T-helper 1 cell treated with Interleukin-12 subunit alpha and Interleukin-12 subunit beta and Interleukin-4 antibody, amounts not matched to agents 30 ng/mL and 1 ng/mL, for 36 hours (primary cell): ENCODE measurements at regions not wholly inside any gene's neighbourhood (a gene's known extent, or its start where the extent isn't known, plus 50 kb on each side); places are given as distances from the start of the nearest gene placed in this dataset.

Source experiments
- intact Hi-C: fragments of 100-400 bp; cut with micrococcal nuclease; formaldehyde crosslinking; loops from one replicate; pipeline ENCODE4 v1.15.1; 2024

GRCh38 chr13:94968757-94969086, 256.4 kb upstream of the SOX21 start:
- intact Hi-C loops, result loop anchor here (5.0 kb wide), 1 partner anchor 261 kb away; no protein-coding TSS in a partner anchor

GRCh38 chr13:94968040-94968756, 255.9 kb upstream of the SOX21 start:
- intact Hi-C loops, result loop anchor here (5.0 kb wide), 1 partner anchor 261 kb away; no protein-coding TSS in a partner anchor

GRCh38 chr13:94967183-94968039, 255.1 kb upstream of the SOX21 start:
- intact Hi-C loops, result loop anchor here (5.0 kb wide), 1 partner anchor 260 kb away; no protein-coding TSS in a partner anchor

- intact Hi-C loops, result loop anchor here (5.0 kb wide), 1 partner anchor 259 kb away; no protein-coding TSS in a partner anchor
Observed at GRCh38 chr13:94966422-94966955, 254.1 kb upstream of the SOX21 start.

GRCh38 chr13:94959626-94960025, 247.3 kb upstream of the SOX21 start:
- intact Hi-C loops, result no loop called here

GRCh38 chr13:94956417-94957110, 244.2 kb upstream of the SOX21 start:
- intact Hi-C loops, result no loop called here

DNA sequence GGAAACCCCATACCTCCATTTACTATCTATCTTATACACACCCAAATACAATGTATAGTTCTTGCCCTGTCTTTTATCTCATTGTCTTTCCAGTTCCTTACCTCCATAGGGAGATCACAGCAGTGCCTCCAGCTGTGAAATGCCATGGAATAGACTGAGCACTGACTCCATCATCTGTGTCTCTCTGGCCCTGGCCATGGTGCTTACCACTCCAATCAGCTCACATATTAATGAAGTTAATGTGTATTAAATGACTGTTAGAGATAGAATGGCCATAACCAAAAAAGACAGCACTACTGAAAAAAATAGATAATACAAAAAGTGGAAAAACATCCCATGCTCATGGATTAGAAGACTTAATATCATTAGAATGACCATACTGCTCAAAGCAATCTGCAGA, 240.4 kb upstream of the SOX21 start:
- intact Hi-C loops, result no loop called here

GRCh38 chr13:94950303-94950702, 238.0 kb upstream of the SOX21 start:
- intact Hi-C loops, result no loop called here

DNA sequence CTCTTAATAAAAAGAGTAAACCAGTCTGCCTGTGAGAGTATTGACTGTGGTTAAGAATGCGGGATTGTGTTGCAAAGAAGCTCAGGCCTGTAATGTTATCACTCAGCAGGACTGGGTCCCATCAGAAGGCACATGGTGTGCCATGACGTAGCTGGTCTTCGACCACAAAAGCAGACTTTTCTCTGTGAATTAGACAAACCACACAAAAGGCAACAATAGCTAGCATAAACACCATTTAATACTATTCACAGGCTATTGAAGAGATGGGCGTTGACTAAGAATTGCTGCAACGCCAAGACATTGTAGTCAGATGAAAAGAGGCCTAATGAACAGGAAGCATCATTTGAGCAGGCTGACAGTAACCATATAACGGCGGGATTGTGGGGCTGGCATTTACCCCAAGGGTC, 235.6 kb upstream of the SOX21 start:
- intact Hi-C loops, result no loop called here

DNA sequence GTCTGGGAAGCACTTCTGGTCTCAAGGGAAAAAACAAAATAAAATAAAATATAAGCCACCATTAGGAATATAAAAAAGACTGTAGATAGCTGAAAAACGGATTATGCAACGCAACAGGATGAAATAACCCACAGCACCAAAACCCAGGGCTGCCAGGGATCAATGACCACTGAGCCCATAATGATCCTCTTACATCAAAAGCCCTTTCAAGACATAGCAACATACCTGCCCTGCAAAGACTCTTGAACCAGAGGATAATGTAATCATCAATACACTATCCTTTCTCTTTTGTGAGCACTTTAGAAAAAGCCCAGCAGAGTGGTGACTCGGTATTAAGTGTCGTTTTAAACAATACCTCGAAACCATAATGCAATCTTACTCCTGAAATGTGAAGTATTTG, 235.0 kb upstream of the SOX21 start:
- intact Hi-C loops, result no loop called here

DNA sequence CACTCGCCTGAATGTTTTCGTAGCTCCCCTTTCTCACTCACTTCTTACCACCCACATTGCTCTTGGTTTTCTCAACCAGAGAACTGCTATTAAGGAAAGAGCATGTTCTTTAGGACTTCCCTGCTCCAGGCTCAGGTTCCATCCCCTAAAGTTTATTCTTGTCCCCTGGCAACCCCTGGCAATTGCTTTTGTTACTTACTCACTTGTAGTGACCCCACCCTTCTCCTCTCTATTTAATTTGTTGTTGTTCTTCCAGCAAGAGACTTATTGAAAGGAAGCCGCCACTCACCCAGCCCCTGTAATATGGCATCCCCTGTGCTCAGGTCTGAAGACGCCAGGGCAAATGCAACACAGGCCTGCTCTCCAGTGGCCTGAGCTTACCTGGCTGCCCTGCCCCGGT, 233.7 kb upstream of the SOX21 start:
- intact Hi-C loops, result no loop called here

DNA sequence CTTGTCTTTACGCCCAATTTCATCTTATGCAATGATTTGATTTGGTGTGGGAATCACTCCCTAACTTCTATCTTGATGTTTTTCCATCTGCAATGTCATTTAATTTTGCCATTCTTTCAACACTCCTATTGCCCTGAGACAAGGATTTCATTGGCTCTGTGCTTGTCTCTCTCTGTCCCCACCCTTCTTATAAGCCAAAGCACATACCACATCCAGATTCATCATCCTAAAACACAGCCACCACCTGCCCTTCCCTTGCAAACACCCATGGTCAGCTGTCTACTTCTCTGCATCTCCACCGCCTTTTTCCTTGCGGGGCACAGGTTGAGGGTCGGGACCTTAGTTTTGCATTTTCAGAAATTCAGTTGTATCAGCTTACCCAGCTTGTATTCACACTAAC, 225.8 kb upstream of the SOX21 start:
- intact Hi-C loops, result no loop called here

DNA sequence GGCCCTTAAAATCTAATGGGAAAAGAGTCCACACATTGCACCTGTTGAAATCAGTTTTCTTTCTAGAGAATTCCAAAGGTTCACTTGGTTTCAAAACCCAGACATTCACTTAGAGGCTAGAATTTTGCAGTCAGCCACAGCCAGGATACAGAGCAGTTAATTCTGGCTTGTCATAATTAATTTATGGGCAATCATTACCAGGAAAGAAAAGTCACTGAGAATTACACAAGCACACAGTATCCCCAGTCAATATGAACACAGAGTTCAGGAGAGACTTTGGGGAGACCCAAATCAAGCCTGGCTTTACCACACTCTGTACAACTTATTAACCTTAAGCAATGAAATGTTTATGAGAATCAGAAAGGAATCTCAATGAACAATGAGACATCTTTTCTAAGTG, 224.3 kb upstream of the SOX21 start:
- intact Hi-C loops, result no loop called here

DNA sequence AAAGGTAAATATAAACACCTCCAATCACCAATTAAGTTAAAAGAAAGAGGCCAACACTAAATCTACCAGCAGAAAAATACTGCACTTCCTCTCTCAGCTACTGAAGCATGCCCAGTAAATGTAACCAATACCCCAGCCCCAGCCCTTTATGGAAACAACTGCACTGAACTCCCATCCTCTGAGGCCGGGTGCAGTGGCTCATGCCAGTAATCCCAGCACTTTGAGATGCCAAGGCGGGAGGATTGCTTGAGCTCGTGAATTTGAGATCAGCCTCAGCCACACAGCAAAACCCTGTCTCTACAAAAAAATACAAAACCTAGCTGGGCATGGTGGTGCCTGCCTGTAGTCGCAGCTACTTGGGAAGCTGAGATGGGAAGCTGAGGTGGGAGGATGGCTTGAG, 221.6 kb upstream of the SOX21 start:
- intact Hi-C loops, result no loop called here

GRCh38 chr13:94933230-94933751, 220.9 kb upstream of the SOX21 start:
- intact Hi-C loops, result no loop called here

DNA sequence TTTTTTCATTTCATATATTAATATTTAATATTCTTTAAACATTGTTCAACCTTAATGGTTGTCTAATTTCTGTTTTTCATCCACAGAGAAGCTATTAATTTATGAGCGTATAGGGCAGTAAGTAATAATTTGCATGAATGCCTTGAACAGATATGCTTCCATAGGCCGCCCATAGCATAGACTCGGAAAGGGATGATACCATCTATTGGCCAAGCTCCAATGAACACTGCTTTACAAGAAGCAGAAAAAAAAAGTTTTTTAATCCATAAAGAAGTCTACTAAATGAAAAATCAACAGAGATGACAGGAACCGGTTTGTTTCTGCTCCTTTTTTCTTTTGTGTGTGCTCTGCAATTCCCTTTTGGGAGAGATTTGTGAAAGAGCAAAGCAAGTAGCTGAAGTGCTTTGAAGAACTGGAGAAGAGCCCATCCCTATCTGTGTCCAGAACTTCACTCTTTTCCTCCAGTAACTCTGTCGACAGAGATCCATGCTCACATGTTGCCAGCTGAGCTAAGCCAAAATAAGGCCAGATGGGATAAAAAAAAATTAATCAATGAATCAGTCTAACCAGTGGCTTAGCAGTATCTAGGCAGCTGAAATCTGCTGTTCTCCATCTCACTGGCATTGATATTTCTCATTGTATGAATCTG, 215.9 kb upstream of the SOX21 start:
- intact Hi-C loops, result no loop called here

DNA sequence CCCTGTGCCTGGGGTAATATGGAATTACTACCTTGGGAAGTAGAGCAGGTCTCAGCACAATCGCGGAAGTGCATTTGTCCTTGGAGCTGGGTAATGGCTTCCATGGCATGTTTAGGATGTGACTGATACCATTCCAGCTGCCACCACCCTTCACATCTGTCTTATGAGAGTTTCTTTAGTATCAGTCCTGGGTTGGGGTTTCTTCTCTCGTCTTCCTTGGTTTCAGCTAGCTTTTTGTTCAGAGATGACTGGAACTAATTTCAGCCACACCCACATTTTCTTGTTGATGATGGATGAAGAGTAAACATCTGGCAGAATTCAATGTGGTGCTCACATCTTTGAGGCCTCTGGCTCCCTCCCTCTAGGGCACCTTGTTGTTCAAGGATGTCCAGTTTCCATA, 212.9 kb upstream of the SOX21 start:
- intact Hi-C loops, result no loop called here

GRCh38 chr13:94921181-94921580, 208.8 kb upstream of the SOX21 start:
- intact Hi-C loops, result no loop called here

- intact Hi-C loops, result no loop called here
Observed at GRCh38 chr13:94920578-94920977, 208.2 kb upstream of the SOX21 start.

DNA sequence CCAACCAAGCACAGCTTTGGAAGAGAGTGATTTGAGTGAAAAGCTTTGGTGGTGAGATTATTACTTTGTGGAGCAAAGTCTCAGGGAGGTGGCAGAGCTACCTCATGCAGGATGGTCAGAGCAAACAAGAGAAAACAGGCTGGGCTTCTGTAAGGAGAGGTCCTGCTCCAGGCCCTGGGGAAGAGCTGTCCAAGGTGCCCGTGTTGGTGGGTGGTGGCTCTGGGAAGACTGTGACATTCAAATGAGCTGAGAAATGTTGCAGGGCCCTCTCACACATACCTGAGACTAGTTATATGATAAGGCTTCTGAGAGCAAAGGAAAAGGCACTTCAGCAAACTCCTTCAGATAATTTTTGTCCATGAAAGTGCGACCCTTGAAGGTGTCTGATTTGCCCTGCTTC, 205.5 kb upstream of the SOX21 start:
- intact Hi-C loops, result no loop called here

DNA sequence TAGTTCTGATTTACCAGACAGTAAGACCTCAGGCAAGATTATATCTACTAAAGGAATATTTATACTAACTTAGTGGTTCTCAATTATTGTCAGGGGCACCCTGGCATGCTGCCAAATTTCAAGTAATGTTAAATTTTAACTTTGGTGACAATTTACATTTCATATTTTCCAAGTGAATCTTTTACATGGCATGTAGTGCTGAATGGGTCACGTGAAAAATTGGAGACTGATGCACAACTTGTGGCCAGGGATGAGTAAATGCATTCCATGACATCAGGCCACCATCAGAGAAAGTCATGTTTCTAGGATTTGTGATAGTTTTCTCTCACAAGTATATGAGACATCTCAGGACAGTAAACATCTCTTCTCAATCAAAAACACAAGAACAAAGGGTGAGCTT, 202.6 kb upstream of the SOX21 start:
- intact Hi-C loops, result no loop called here
